Body of pancreas (tissue), 4 donors: ENCODE measurements at regions not wholly inside any gene's neighbourhood (a gene's known extent, or its start where the extent isn't known, plus 50 kb on each side); places are given as distances from the start of the nearest gene placed in this dataset.
"Not testable (repeated sequence)": the region's sequence is repeated elsewhere in the genome, so short reads cannot be mapped to it uniquely, and the experiment has no call there.

Experiments
- ATAC-seq: fragments of 150-250 bp; one replicate; pipeline ENCODE4 v1.9.1; 2016
- DNase-seq, 4 donors: peaks; one replicate each; pipeline ENCODE4 v3.0.0-alpha.2; 2019
- H3K27ac ChIP-seq, 4 donors: fragments of 200-600 bp; sonication (generic); 1 replicate in 3 of 4; 2 replicates in 1 of 4; pipeline versions ENCODE4 v1.5.1 to v1.6.1; 2016 to 2019; ENCODE audit warnings: mild to moderate bottlenecking in 1 of 4, mixed read lengths in 1 of 4, moderate library complexity in 1 of 4
- H3K27me3 ChIP-seq, 2 donors: fragments of 200-600 bp; sonication (generic); one replicate each; pipeline ENCODE4 v1.6.0; 2016; ENCODE audit warnings: mild to moderate bottlenecking in 1 of 2
- H3K36me3 ChIP-seq, 2 donors: fragments of 200-600 bp; sonication (generic); replicated peaks in 1 of 2; 2 replicates each; pipeline ENCODE4 v1.5.1; 2016; ENCODE audit warnings: low read depth in 2 of 2; ENCODE audit not compliant: insufficient read depth in 1 of 2
- H3K4me1 ChIP-seq: fragments of 200-600 bp; sonication (generic); one replicate; pipeline ENCODE4 v1.6.0; 2016
- H3K4me3 ChIP-seq, 2 donors: fragments of 200-600 bp; sonication (generic); 1 replicate in 1 of 2; 2 replicates in 1 of 2; pipeline ENCODE4 v1.5.1; 2016 to 2019
- H3K9me3 ChIP-seq, 3 donors: fragments of 200-600 bp; sonication (generic); 1 replicate in 2 of 3; 2 replicates in 1 of 3; pipeline ENCODE4 v1.5.1; 2016
- POLR2A ChIP-seq, 3 donors: fragments of 450-650 bp; IDR thresholded peaks; one replicate each; pipeline ENCODE4 v1.6.1; 2016; ENCODE audit warnings: antibody characterized with exemption in 3 of 3, mild to moderate bottlenecking in 2 of 3
- WGBS, 2 donors: methylation state at CpG; one replicate each; pipeline ENCODE4 v1.1.5; 2017; 5-methylcytosine and 5-hydroxymethylcytosine counted together
- intact Hi-C: fragments of 100-400 bp; cut with DNase I; formaldehyde crosslinking; loops from one replicate; pipeline ENCODE4 v1.15.1; 2023
- TF ChIP-seq, protein P1 (sequence below), 7 experiments: fragments of 450-650 bp in 4 of 7; fragments of 200-600 bp in 3 of 7; sonication (generic) in 3 of 7; IDR thresholded peaks; one replicate each; pipeline ENCODE4 v1.5.1; 2016 to 2019; ENCODE audit warnings: antibody characterized with exemption in 7 of 7

DNA sequence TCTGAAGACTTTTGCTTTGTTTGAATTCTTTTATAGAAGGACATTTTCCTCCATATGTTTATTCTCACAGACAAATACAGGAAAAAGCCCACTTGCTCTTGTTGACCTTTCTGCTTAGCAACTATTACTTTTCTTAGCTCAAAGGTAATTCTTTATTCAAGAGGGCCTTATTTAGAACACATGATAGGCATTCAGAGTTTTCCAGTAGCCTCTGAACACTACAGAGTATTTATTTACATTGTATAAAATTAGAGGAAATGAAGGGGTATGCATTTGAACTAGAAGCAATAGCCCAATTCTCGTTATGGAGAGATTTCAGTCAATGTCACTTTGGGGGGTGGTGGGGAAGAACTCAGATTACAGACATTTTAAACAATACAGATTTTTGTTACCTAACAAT, 581.7 kb downstream of the KCNJ2 start:
- Histone ChIP-seq H3K9me3 (no peaks in the 10 kb centered on the region), H3K4me3 (no peak overlapping the region), H3K4me1 (no peaks in the 10 kb centered on the region), H3K27me3 (no peaks in the 10 kb centered on the region), H3K36me3 (no peaks in the 10 kb centered on the region), H3K27ac (no peak overlapping the region)
- no peak for TF ChIP-seq POLR2A (IDR thresholded peaks at IDR 0.05)
- TF ChIP-seq, protein P1, sequence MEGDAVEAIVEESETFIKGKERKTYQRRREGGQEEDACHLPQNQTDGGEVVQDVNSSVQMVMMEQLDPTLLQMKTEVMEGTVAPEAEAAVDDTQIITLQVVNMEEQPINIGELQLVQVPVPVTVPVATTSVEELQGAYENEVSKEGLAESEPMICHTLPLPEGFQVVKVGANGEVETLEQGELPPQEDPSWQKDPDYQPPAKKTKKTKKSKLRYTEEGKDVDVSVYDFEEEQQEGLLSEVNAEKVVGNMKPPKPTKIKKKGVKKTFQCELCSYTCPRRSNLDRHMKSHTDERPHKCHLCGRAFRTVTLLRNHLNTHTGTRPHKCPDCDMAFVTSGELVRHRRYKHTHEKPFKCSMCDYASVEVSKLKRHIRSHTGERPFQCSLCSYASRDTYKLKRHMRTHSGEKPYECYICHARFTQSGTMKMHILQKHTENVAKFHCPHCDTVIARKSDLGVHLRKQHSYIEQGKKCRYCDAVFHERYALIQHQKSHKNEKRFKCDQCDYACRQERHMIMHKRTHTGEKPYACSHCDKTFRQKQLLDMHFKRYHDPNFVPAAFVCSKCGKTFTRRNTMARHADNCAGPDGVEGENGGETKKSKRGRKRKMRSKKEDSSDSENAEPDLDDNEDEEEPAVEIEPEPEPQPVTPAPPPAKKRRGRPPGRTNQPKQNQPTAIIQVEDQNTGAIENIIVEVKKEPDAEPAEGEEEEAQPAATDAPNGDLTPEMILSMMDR (IDR thresholded peaks at IDR 0.05): no peak
- 69 to 77% methylated on average over 1 of the region's 1 CpG for WGBS, 2 donors
- no peak for ATAC-seq
- intact Hi-C loops: no loop called here
- no peak for DNase-seq

DNA sequence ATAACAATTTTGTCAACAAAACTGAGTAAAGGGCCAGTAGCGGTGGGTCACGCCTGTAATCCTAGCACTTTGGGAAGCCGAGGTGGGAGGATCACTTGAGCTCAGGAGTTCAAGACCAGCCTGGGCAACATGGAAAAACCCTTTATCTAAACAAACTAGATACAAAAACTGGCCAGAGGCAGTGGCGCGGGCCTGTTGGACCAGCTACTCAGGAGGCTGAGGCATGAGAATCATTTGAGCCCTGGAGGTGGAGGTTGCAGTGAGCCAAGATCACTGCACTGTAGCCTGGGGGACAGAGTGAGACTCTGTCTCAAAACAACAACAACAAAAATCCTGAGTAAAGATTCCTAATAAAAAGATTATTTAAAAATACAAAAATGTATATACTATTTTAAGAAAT, 583.1 kb downstream of the KCNJ2 start:
- 86 to 94% methylated on average over 5 of the region's 5 CpGs for WGBS, 2 donors
- H3K4me1 ChIP-seq, DNase-seq, H3K4me3 ChIP-seq, H3K9me3 ChIP-seq, intact Hi-C loops, ATAC-seq, H3K36me3 ChIP-seq, H3K27me3 ChIP-seq, H3K27ac ChIP-seq: not testable (repeated sequence)

DNA sequence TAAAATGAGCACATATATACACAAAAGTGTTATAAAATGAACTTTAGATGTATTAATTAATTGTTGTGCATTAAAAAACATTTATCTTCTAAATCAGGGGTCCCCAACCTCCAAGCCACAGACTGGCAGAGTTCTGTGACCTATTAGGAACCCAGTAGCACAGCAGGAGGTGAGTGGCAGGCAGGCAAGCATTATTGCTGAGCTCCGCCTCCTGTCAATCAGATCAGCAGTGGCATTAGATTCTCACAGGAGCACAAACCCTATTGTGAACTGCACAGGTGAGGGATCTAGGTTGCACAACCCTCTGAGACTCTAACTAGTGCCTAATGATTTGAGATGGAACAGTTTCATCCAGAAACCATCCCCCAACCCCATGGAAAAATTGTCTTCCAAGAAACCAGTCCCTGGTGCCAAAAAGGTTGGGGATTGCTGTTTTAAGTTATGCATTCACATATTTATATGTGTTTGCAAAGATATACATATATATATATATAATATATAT, 583.7 kb downstream of the KCNJ2 start:
- DNase-seq (no peak), ATAC-seq (no peak)
- WGBS, 2 donors: 67 to 80% methylated on average over 1 of the region's 1 CpG
- H3K4me3 ChIP-seq: no peak overlapping the region
- H3K27ac ChIP-seq: no peak overlapping the region
- TF ChIP-seq POLR2A (IDR thresholded peaks at IDR 0.05): no peak
- TF ChIP-seq, protein P1 (IDR thresholded peaks at IDR 0.05): no peak
- no peaks in the 10 kb centered on the region for H3K4me1 ChIP-seq
- intact Hi-C loops: no loop called here
- H3K36me3 ChIP-seq: no peaks in the 10 kb centered on the region
- no peaks in the 10 kb centered on the region for H3K27me3 ChIP-seq
- no peaks in the 10 kb centered on the region for H3K9me3 ChIP-seq

DNA sequence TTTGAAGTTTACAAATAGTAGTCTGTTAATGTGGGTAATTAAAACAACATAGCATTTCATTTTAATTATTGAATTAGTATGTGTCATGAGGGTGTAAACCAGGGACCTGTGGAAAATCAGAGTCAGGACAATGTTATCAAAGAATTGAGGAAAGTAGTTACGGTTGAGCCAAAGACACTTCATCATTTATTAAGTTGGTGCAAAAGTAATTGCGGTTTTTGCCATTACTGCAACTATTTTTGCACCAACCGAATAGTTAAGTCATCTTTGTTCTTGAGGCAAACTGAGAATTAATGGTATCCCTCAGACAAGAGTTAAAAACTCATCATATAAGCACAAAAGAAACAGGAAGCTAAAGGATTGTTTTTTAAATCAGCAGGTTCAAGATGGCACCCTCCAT, 593.7 kb downstream of the KCNJ2 start:
- intact Hi-C loops: no loop called here
- no peaks in the 10 kb centered on the region for H3K36me3 ChIP-seq
- H3K27me3 ChIP-seq: no peaks in the 10 kb centered on the region
- no peaks in the 10 kb centered on the region for H3K4me1 ChIP-seq
- no peak for ATAC-seq
- no peak overlapping the region for H3K4me3 ChIP-seq
- no peak for DNase-seq
- no peak overlapping the region for H3K27ac ChIP-seq
- no peaks in the 10 kb centered on the region for H3K9me3 ChIP-seq
- TF ChIP-seq, protein P1 (IDR thresholded peaks at IDR 0.05): no peak
- no peak for TF ChIP-seq POLR2A (IDR thresholded peaks at IDR 0.05)
- 89 to 91% methylated on average over 3 of the region's 3 CpGs for WGBS, 2 donors

DNA sequence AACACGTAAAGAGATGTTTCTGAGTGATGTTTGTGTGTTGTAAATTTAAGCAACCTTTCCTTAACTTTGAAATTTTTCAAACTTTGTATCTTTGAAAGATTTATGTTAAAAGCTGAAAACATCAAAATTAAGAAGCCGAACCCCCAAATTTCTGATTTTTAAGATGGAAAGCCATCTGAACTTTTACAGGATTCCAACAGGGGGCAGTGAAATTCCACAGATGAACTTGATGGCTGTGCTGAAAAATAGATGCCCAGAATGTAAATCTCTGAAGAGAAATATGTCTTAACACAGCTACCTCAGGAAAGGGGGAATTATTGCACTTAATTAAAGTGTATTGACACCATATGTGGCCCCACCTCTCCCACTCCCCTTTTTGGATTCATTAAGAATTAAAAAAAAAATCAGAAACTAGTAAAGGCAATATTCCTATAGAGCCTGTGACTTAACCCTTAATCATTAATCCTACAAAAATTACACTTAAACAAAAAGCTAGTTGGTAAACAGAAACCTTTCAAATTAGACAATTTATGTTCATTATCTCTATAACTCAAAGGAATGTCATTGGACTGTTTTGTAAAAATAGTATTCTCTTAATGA, 597.9 kb downstream of the KCNJ2 start:
- H3K36me3 ChIP-seq: no peaks in the 10 kb centered on the region
- H3K4me3 ChIP-seq: no peak overlapping the region
- H3K9me3 ChIP-seq: no peaks in the 10 kb centered on the region
- 45 to 50% methylated on average over 2 of the region's 2 CpGs for WGBS, 2 donors
- H3K4me1 ChIP-seq: peaks cover 4% of the 10 kb centered on the region
- no peak for DNase-seq
- no peaks in the 10 kb centered on the region for H3K27me3 ChIP-seq
- intact Hi-C loops: no loop called here
- TF ChIP-seq, protein P1 (IDR thresholded peaks at IDR 0.05): peak in 6 of 7 experiments; percentile 55 to 69 (median 66)
- no peak for TF ChIP-seq POLR2A (IDR thresholded peaks at IDR 0.05)
- H3K27ac ChIP-seq: no peak overlapping the region
- ATAC-seq: no peak
